ENCODE measurements at regions not wholly inside any gene's neighbourhood (a gene's known extent, or its start where the extent isn't known, plus 50 kb on each side); places are given as distances from the start of the nearest gene placed in this dataset.

DNA sequence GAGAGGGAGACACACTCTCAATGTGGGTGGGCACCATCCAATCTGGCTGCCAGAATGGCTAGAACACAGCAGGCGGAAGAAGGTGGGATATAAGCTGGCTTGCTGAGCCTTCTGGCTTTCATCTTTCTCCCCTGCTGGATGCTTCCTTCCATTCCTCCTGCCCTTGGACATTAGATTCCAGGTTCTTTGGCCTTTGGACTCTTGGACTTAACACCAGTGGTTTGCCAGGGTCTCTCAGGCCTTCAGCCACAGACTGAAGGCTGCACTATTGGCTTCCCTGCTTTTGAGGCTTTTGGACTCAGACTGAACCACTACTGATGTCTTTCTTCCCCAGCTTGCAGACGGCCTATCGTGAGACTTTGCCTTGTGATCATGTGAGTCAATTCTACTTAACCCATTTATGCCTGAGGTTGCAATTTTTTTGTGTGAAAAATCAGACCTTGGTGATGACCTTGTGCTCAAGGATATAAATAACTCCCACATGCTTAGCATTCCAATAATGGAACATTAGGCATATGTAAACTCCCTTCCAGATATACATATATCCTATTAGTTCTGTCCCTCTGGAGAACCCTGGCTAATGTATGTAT, 56.7 kb upstream of the CD55 start:
- BruUV-seq (replicated peaks): no TSS peak
- no peaks in the 10 kb centered on the region for H3K79me2 ChIP-seq (ENCODE audit: low read length)
- H3K36me3 ChIP-seq (ENCODE audit: low read depth, low read length): no peaks in the 10 kb centered on the region
- H3K27ac ChIP-seq (ENCODE audit: low read length): no peak overlapping the region
- no peak overlapping the region for H3K4me2 ChIP-seq (ENCODE audit: low read length)
- no peaks in the 10 kb centered on the region for H3K9me3 ChIP-seq (ENCODE audit: low read length)
- intact Hi-C loops (cut with micrococcal nuclease): no loop called here
- H3K9ac ChIP-seq (ENCODE audit: low read length): no peak overlapping the region
- H3K27me3 ChIP-seq (ENCODE audit: low read length): no peaks in the 10 kb centered on the region
- DNase-seq: no peak
- CTCF ChIA-PET: no interaction called here
- no peaks in the 10 kb centered on the region for H3F3A ChIP-seq (ENCODE audit: low read length, unreplicated experiment)
- H2AFZ ChIP-seq (ENCODE audit: low read length): no peak overlapping the region
- H4K20me1 ChIP-seq (ENCODE audit: low read length): no peaks in the 10 kb centered on the region
- H3K4me3 ChIP-seq (ENCODE audit: low read length): no peak overlapping the region
- no peaks in the 10 kb centered on the region for H3K9me2 ChIP-seq (replicated peaks; ENCODE audit: low read length)
- no peak for ATAC-seq
- POLR2A ChIA-PET (ENCODE audit: unreplicated experiment): no interaction called here
- TF ChIP-seq EZH2phosphoT487 (IDR thresholded peaks at IDR 0.05; ENCODE audit: borderline replicate concordance, low read length): no peak
- TF ChIP-seq EZH2 (IDR thresholded peaks at IDR 0.05; ENCODE audit: low read length, unreplicated experiment): no peak
- TF ChIP-seq, protein P1, sequence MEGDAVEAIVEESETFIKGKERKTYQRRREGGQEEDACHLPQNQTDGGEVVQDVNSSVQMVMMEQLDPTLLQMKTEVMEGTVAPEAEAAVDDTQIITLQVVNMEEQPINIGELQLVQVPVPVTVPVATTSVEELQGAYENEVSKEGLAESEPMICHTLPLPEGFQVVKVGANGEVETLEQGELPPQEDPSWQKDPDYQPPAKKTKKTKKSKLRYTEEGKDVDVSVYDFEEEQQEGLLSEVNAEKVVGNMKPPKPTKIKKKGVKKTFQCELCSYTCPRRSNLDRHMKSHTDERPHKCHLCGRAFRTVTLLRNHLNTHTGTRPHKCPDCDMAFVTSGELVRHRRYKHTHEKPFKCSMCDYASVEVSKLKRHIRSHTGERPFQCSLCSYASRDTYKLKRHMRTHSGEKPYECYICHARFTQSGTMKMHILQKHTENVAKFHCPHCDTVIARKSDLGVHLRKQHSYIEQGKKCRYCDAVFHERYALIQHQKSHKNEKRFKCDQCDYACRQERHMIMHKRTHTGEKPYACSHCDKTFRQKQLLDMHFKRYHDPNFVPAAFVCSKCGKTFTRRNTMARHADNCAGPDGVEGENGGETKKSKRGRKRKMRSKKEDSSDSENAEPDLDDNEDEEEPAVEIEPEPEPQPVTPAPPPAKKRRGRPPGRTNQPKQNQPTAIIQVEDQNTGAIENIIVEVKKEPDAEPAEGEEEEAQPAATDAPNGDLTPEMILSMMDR (conservative IDR thresholded peaks at IDR 0.05; ENCODE audit: low read depth, low read length): no peak
- peaks cover 5% of the 10 kb centered on the region; the same call in 1 of the 2 replicates for H3K4me1 ChIP-seq (ENCODE audit: insufficient read depth, low read length)

- H3K9me2 ChIP-seq (replicated peaks; ENCODE audit: low read length): no peaks in the 10 kb centered on the region
- POLR2A ChIA-PET (ENCODE audit: unreplicated experiment): no interaction called here
- BruUV-seq (replicated peaks): no TSS peak
- H3K9me3 ChIP-seq (ENCODE audit: low read length): no peaks in the 10 kb centered on the region
- H3K36me3 ChIP-seq (ENCODE audit: low read depth, low read length): no peaks in the 10 kb centered on the region
- no peak overlapping the region for H3K4me2 ChIP-seq (ENCODE audit: low read length)
- intact Hi-C loops (cut with micrococcal nuclease): no loop called here
- no peak overlapping the region for H3K9ac ChIP-seq (ENCODE audit: low read length)
- no peak overlapping the region for H3K27ac ChIP-seq (ENCODE audit: low read length)
- H3K4me1 ChIP-seq (ENCODE audit: insufficient read depth, low read length): no peaks in the 10 kb centered on the region
- DNase-seq (no peak), ATAC-seq (no peak)
- H3K27me3 ChIP-seq (ENCODE audit: low read length): no peaks in the 10 kb centered on the region
- H3K79me2 ChIP-seq (ENCODE audit: low read length): no peaks in the 10 kb centered on the region
- H4K20me1 ChIP-seq (ENCODE audit: low read length): no peaks in the 10 kb centered on the region
- CTCF ChIA-PET: no interaction called here
- H2AFZ ChIP-seq (ENCODE audit: low read length): no peak overlapping the region
- TF ChIP-seq, protein P1 (conservative IDR thresholded peaks at IDR 0.05; ENCODE audit: low read depth, low read length): no peak
- TF ChIP-seq EZH2 (IDR thresholded peaks at IDR 0.05; ENCODE audit: low read length, unreplicated experiment) (no peak), EZH2phosphoT487 (IDR thresholded peaks at IDR 0.05; ENCODE audit: borderline replicate concordance, low read length) (no peak)
- no peaks in the 10 kb centered on the region for H3F3A ChIP-seq (ENCODE audit: low read length, unreplicated experiment)
- H3K4me3 ChIP-seq (ENCODE audit: low read length): no peak overlapping the region
Observed at GRCh38 chr1:207268337-207268736, 53.1 kb upstream of the CD55 start.

- CTCF ChIA-PET: no interaction called here
- no peak overlapping the region for H2AFZ ChIP-seq (ENCODE audit: low read length)
- intact Hi-C loops (cut with micrococcal nuclease): no loop called here
- TF ChIP-seq EZH2 (IDR thresholded peaks at IDR 0.05; ENCODE audit: low read length, unreplicated experiment): no peak
- no peak for TF ChIP-seq EZH2phosphoT487 (IDR thresholded peaks at IDR 0.05; ENCODE audit: borderline replicate concordance, low read length)
- TF ChIP-seq, protein P1 (conservative IDR thresholded peaks at IDR 0.05; ENCODE audit: low read depth, low read length): no peak
- ATAC-seq (no peak), DNase-seq (no peak)
- POLR2A ChIA-PET (ENCODE audit: unreplicated experiment): no interaction called here
- H4K20me1 ChIP-seq (ENCODE audit: low read length): no peaks in the 10 kb centered on the region
- H3K27me3 ChIP-seq (ENCODE audit: low read length): no peaks in the 10 kb centered on the region
- no peaks in the 10 kb centered on the region for H3K36me3 ChIP-seq (ENCODE audit: low read depth, low read length)
- H3K9ac ChIP-seq (ENCODE audit: low read length): no peak overlapping the region
- BruUV-seq (replicated peaks): no TSS peak
- H3K4me2 ChIP-seq (ENCODE audit: low read length): no peak overlapping the region
- no peaks in the 10 kb centered on the region for H3K9me3 ChIP-seq (ENCODE audit: low read length)
- no peak overlapping the region for H3K4me3 ChIP-seq (ENCODE audit: low read length)
- no peaks in the 10 kb centered on the region for H3K79me2 ChIP-seq (ENCODE audit: low read length)
- H3K4me1 ChIP-seq (ENCODE audit: insufficient read depth, low read length): no peaks in the 10 kb centered on the region
- H3K9me2 ChIP-seq (replicated peaks; ENCODE audit: low read length): no peaks in the 10 kb centered on the region
- H3K27ac ChIP-seq (ENCODE audit: low read length): no peak overlapping the region
- H3F3A ChIP-seq (ENCODE audit: low read length, unreplicated experiment): no peaks in the 10 kb centered on the region
Observed at GRCh38 chr1:207268753-207269511, 52.5 kb upstream of the CD55 start.
